GM12873 (cell line): ENCODE measurements at regions not wholly inside any gene's neighbourhood (a gene's known extent, or its start where the extent isn't known, plus 50 kb on each side); places are given as distances from the start of the nearest gene placed in this dataset.

Experiments
- CTCF ChIP-seq: IDR thresholded peaks from 2 replicates; pipeline ENCODE4 v1.5.1; 2012; ENCODE audit warnings: low read depth, mild to moderate bottlenecking, moderate library complexity, low read length, control low read depth; ENCODE audit not compliant: insufficient read depth; ENCODE audit errors: missing control alignments

DNA sequence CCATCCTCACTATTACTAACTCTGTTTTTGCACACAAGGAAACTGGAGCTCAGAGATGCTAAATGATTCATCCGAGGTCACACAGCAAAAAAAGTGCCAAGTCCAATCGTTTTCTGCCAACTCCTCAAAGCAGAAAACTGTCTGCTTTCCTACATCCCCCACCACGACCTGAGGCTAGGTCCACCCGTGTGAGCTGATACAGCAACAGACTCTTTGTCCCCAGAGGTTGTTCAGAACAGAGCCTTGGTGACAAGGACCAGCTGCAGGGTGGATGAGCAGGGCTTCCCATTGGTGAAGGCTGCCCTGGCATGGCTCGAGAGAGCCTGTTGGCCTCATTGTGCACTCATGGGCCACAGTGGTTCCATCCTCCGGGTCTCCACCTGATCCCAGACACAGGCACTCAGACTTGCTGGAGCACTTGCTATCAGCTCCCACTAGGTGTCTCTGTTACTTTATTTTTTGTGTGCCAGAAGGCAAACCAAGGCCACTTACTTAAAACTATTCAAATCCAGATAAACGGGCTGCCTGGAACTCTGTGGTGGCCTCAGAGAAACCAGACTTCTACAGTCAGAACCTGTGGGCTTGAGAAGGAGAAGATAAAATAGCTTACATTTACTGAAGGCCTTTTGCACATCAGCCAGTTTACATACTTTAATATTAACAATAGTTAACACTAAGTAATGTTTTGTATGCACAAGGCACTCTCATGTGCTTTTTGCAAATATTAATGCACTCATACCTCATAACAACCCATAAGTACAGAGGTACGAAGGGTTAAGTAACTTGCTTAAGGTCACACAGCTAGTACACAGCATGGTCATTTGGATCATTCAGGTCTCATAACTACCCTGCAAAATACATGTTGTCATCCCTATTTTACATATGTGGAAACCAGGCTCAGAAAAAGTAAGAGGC, 62.9 kb upstream of the CTIF start:
- peak; percentile 81 for TF ChIP-seq CTCF

- TF ChIP-seq CTCF, result no peak
These were observed 64.6 kb upstream of the ZBTB7C start for GRCh38 chr18:48473816-48474215.

GRCh38 chr18:48472610-48473009, 63.4 kb upstream of the ZBTB7C start:
- TF ChIP-seq CTCF, result no peak

GRCh38 chr18:48470484-48471180, 61.4 kb upstream of the ZBTB7C start:
- no peak for TF ChIP-seq CTCF

DNA sequence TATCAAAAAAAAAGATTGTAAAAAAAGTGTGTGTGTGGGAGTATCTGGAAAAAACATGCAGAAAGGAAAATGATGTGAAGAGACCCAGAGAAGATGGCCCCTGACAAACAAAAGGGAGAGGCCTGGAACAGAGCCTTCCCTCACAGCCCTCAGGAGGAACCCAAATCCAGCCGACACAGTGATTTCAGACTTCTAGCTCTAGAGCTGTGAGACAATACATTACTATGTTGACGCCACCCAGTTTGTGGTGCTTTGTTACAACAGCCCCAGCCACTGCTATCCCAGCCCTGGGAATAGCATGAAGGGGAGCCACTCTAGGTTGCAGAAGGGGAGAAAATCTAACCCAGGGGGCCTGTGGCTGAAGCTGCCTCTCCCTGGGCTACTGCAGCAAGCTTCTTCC, 59.0 kb upstream of the ZBTB7C start:
- TF ChIP-seq CTCF, result no peak

DNA sequence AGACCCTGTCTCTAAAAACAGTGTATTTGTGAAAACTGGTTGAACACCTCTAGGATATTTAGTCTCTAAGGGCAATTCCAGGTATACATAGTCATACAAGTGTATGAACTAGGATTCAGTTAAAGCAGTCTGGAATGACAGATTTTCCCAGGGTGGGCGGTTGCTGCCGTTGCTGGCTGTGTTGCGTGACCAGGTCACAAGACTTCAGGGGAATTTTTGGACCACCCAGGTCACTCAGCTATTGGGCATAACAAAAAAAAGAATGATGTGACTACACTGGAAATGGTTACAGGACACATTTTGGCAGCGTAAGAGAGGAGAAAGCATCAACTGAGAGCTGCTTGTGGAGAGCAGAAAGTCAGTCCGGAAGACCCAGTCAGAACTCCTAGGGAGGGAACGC, 58.0 kb upstream of the ZBTB7C start:
- no peak for TF ChIP-seq CTCF

DNA sequence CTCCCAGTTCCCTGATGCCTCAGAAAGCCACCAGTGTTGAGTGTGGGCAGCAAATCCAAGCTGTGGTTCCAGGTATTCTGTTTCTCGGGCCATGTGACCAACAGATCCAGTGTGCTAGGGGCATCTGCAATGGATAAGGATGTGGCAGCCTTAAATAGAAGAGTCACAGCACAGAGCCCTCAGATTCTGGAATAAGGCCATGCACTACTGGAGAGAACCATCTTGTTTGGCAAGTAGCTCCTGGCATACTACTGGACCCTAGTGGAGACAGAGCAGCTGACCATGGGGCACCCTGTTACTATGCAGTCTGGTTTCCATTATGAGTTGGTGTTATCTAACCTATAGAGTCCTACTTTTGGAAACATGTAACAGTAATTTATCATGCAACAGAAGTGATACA, 53.3 kb upstream of the ZBTB7C start:
- TF ChIP-seq CTCF, result no peak
